ENCODE measurements at regions not wholly inside any gene's neighbourhood (a gene's known extent, or its start where the extent isn't known, plus 50 kb on each side); places are given as distances from the start of the nearest gene placed in this dataset.

DNA sequence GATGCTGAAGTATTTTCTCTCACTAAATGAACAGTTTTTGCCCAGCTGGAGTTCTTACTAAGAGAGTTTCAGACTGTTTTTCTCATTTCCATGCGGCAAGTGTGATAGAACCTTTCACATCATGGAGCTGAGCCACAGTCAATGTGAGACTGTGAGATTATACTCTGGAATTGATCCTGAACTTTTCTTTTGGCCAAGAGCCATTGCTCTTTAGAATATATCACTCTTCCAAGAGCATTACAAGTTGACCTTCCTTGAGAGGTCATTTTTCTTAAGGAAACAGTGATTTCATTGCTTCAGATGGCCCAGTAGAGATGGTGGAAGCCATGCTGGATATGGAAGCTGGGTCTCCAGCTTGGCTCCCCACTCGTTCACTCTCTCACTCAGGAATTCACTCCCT lies 212.9 kb upstream of the UMPS start:
- TF ChIP-seq, protein P1, sequence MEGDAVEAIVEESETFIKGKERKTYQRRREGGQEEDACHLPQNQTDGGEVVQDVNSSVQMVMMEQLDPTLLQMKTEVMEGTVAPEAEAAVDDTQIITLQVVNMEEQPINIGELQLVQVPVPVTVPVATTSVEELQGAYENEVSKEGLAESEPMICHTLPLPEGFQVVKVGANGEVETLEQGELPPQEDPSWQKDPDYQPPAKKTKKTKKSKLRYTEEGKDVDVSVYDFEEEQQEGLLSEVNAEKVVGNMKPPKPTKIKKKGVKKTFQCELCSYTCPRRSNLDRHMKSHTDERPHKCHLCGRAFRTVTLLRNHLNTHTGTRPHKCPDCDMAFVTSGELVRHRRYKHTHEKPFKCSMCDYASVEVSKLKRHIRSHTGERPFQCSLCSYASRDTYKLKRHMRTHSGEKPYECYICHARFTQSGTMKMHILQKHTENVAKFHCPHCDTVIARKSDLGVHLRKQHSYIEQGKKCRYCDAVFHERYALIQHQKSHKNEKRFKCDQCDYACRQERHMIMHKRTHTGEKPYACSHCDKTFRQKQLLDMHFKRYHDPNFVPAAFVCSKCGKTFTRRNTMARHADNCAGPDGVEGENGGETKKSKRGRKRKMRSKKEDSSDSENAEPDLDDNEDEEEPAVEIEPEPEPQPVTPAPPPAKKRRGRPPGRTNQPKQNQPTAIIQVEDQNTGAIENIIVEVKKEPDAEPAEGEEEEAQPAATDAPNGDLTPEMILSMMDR (conservative IDR thresholded peaks at IDR 0.05) = no peak
- no peak for TF ChIP-seq ZFX (IDR thresholded peaks at IDR 0.05)
